ENCODE measurements at regions not wholly inside any gene's neighbourhood (a gene's known extent, or its start where the extent isn't known, plus 50 kb on each side); places are given as distances from the start of the nearest gene placed in this dataset.
"Not testable (repeated sequence)": the region's sequence is repeated elsewhere in the genome, so short reads cannot be mapped to it uniquely, and the experiment has no call there.

DNA sequence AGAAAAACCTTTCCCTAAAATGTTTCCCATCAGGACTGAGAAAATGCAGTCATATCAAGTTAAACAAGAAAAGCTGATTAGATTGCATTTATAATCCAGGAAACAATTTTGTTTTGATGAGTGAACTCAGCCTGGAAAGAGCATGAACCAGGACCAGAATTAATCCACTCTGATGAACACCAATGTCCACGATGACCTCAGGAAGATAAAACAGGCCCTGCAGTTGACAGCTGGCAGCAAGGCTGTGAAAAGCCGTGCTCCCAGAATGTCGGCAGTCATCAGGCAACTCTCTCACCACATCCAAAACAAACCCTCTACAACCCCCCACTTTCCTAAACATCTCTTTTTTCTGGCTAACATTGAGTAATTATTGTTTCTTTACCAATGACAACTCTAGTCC is 74.0 kb upstream of the PROKR2 start:
- H3K27me3 ChIP-seq (ENCODE audit: control insufficient read depth, low read length): 0 out of 2 replicates have a peak, but pooled peaks cover 3% of the 10 kb centered on the region
- no peak overlapping the region for H3K27ac ChIP-seq (ENCODE audit: low read depth, low read length)
- H3K4me2 ChIP-seq (ENCODE audit: low read length): no peak overlapping the region
- H3K4me3 ChIP-seq (ENCODE audit: low read length): no peak overlapping the region
- no peaks in the 10 kb centered on the region for H3K9me3 ChIP-seq (ENCODE audit: control insufficient read depth, insufficient read depth, low read length)
- no peaks in the 10 kb centered on the region for H4K20me1 ChIP-seq (ENCODE audit: control insufficient read depth, insufficient read depth, low read depth, low read length)
- H3F3A ChIP-seq (ENCODE audit: control insufficient read depth, insufficient read depth): no peaks in the 10 kb centered on the region
- TF ChIP-seq, protein P1, sequence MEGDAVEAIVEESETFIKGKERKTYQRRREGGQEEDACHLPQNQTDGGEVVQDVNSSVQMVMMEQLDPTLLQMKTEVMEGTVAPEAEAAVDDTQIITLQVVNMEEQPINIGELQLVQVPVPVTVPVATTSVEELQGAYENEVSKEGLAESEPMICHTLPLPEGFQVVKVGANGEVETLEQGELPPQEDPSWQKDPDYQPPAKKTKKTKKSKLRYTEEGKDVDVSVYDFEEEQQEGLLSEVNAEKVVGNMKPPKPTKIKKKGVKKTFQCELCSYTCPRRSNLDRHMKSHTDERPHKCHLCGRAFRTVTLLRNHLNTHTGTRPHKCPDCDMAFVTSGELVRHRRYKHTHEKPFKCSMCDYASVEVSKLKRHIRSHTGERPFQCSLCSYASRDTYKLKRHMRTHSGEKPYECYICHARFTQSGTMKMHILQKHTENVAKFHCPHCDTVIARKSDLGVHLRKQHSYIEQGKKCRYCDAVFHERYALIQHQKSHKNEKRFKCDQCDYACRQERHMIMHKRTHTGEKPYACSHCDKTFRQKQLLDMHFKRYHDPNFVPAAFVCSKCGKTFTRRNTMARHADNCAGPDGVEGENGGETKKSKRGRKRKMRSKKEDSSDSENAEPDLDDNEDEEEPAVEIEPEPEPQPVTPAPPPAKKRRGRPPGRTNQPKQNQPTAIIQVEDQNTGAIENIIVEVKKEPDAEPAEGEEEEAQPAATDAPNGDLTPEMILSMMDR (IDR thresholded peaks at IDR 0.05; ENCODE audit: low read depth, low read length, poor library complexity, severe bottlenecking): no peak
- TF ChIP-seq EZH2phosphoT487 (IDR thresholded peaks at IDR 0.05; ENCODE audit: borderline replicate concordance, low read length): no peak
- no peaks in the 10 kb centered on the region for H3K79me2 ChIP-seq (ENCODE audit: control insufficient read depth, low read length)
- H3K9me2 ChIP-seq (replicated peaks; ENCODE audit: control insufficient read depth, low read length): no peaks in the 10 kb centered on the region
- no peaks in the 10 kb centered on the region for H3K4me1 ChIP-seq (ENCODE audit: control insufficient read depth, low read length)
- no peaks in the 10 kb centered on the region for H3K36me3 ChIP-seq (ENCODE audit: control insufficient read depth, low read length)

GRCh38 chr20:5386846-5387245 is 70.1 kb upstream of the PROKR2 start:
- H3K4me1 ChIP-seq (ENCODE audit: control insufficient read depth, low read length); H3K9me2 ChIP-seq (replicated peaks; ENCODE audit: control insufficient read depth, low read length); H4K20me1 ChIP-seq (ENCODE audit: control insufficient read depth, insufficient read depth, low read depth, low read length); H3K9me3 ChIP-seq (ENCODE audit: control insufficient read depth, insufficient read depth, low read length); H3K36me3 ChIP-seq (ENCODE audit: control insufficient read depth, low read length); H3K27me3 ChIP-seq (ENCODE audit: control insufficient read depth, low read length); H3K79me2 ChIP-seq (ENCODE audit: control insufficient read depth, low read length); H3K4me3 ChIP-seq (ENCODE audit: low read length); H3K27ac ChIP-seq (ENCODE audit: low read depth, low read length); H3K4me2 ChIP-seq (ENCODE audit: low read length); H3F3A ChIP-seq (ENCODE audit: control insufficient read depth, insufficient read depth): not testable (repeated sequence)

GRCh38 chr20:5381527-5381926 is 64.8 kb upstream of the PROKR2 start:
- not testable (repeated sequence) for H3K9me3 ChIP-seq (ENCODE audit: control insufficient read depth, insufficient read depth, low read length); H3K4me2 ChIP-seq (ENCODE audit: low read length)

DNA sequence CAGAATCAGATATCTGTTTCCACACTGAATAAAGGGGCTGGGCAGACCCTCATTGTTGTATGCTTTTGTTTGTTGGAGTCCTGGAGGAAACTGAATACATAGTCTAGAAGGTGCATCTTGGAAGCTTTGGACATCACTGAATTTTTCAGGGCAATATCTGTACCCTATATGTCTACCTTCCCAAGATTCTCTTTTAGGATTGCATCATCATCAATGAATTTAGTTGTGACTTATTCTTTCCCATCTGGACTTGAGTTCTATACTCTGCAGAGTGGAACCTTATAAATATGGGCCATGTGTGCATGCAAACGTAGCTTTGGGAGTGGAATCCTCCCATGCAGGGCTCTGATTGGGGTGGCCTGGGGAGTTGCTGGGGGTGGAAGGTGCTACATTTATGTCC is 60.7 kb upstream of the PROKR2 start:
- Histone ChIP-seq H3K4me2 (ENCODE audit: low read length) (no peak overlapping the region), H3K27me3 (ENCODE audit: control insufficient read depth, low read length) (no peaks in the 10 kb centered on the region), H3K4me1 (ENCODE audit: control insufficient read depth, low read length) (no peaks in the 10 kb centered on the region), H3K4me3 (ENCODE audit: low read length) (no peak overlapping the region), H3K79me2 (ENCODE audit: control insufficient read depth, low read length) (no peaks in the 10 kb centered on the region), H3K36me3 (ENCODE audit: control insufficient read depth, low read length) (no peaks in the 10 kb centered on the region), H3F3A (ENCODE audit: control insufficient read depth, insufficient read depth) (no peaks in the 10 kb centered on the region), H4K20me1 (ENCODE audit: control insufficient read depth, insufficient read depth, low read depth, low read length) (no peaks in the 10 kb centered on the region), H3K9me2 (replicated peaks; ENCODE audit: control insufficient read depth, low read length) (no peaks in the 10 kb centered on the region), H3K9me3 (ENCODE audit: control insufficient read depth, insufficient read depth, low read length) (no peaks in the 10 kb centered on the region), H3K27ac (ENCODE audit: low read depth, low read length) (no peak overlapping the region)
- TF ChIP-seq, protein P1 (IDR thresholded peaks at IDR 0.05; ENCODE audit: low read depth, low read length, poor library complexity, severe bottlenecking): no peak

More at GRCh38 chr20:5381527-5381926, 64.8 kb upstream of the PROKR2 start:
- H3K27ac ChIP-seq (ENCODE audit: low read depth, low read length); H3K36me3 ChIP-seq (ENCODE audit: control insufficient read depth, low read length); H3F3A ChIP-seq (ENCODE audit: control insufficient read depth, insufficient read depth); H3K9me2 ChIP-seq (replicated peaks; ENCODE audit: control insufficient read depth, low read length); H3K79me2 ChIP-seq (ENCODE audit: control insufficient read depth, low read length); H4K20me1 ChIP-seq (ENCODE audit: control insufficient read depth, insufficient read depth, low read depth, low read length); H3K27me3 ChIP-seq (ENCODE audit: control insufficient read depth, low read length); H3K4me1 ChIP-seq (ENCODE audit: control insufficient read depth, low read length); H3K4me3 ChIP-seq (ENCODE audit: low read length): not testable (repeated sequence)
